C4-2B (cell line): ENCODE measurements at regions not wholly inside any gene's neighbourhood (a gene's known extent, or its start where the extent isn't known, plus 50 kb on each side); places are given as distances from the start of the nearest gene placed in this dataset.
A peak's percentile ranks its signal among the peaks of the same experiment; 100 is the strongest.

ENCODE experiments used
- H3K27ac ChIP-seq: fragments of 450-650 bp; 2 replicates; pipeline ENCODE4 v1.5.1; 2017
- ZFX ChIP-seq: fragments of 450-650 bp; IDR thresholded peaks from 2 replicates; pipeline ENCODE4 v1.6.1; 2017
- TF ChIP-seq, protein P1 (sequence below): fragments of 450-650 bp; conservative IDR thresholded peaks from 2 replicates; pipeline ENCODE4 v1.5.1; 2017; ENCODE audit warnings: mild to moderate bottlenecking

DNA sequence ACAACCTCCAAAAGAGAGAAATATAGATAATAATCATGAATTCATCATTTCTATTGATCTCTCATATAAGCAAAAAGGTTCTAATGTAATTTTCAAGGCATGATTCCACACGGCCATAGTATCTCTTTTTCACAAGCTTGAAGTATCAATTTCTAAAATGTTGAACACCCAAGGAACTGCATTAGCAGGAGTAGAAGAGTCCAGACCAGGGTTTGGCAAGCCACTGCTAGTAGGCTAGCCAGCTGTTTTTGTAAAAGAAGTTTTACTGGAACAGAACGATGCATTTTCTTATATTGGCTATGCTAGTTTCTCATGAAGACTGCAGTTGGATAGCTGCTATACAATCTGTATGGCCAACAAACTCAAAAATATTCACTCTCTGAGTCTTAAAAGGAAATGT, 481.5 kb upstream of the MIR17HG start:
- TF ChIP-seq ZFX, result no peak
- TF ChIP-seq, protein P1, sequence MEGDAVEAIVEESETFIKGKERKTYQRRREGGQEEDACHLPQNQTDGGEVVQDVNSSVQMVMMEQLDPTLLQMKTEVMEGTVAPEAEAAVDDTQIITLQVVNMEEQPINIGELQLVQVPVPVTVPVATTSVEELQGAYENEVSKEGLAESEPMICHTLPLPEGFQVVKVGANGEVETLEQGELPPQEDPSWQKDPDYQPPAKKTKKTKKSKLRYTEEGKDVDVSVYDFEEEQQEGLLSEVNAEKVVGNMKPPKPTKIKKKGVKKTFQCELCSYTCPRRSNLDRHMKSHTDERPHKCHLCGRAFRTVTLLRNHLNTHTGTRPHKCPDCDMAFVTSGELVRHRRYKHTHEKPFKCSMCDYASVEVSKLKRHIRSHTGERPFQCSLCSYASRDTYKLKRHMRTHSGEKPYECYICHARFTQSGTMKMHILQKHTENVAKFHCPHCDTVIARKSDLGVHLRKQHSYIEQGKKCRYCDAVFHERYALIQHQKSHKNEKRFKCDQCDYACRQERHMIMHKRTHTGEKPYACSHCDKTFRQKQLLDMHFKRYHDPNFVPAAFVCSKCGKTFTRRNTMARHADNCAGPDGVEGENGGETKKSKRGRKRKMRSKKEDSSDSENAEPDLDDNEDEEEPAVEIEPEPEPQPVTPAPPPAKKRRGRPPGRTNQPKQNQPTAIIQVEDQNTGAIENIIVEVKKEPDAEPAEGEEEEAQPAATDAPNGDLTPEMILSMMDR, result no peak
- H3K27ac ChIP-seq, result no peak overlapping the region

DNA sequence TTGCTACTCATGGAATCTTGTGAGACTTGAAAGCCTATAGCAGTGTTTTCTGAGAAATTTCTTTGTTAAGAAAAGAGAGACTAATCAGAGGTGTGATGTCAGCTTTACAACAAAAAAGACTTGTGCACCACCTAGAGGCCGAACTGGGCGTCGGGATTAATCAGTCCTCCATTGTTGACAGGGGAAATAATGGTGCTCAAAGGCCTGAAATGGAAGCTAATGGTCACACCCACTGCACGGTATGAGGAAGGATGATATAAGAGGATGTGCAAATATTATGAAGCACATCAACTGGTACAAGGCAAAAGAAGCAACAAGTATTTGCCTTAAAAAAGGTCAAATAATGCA, 480.2 kb upstream of the MIR17HG start:
- TF ChIP-seq, protein P1, result peak; percentile 79
- TF ChIP-seq ZFX, result no peak
- H3K27ac ChIP-seq, result peak overlapping the region; percentile 68

DNA sequence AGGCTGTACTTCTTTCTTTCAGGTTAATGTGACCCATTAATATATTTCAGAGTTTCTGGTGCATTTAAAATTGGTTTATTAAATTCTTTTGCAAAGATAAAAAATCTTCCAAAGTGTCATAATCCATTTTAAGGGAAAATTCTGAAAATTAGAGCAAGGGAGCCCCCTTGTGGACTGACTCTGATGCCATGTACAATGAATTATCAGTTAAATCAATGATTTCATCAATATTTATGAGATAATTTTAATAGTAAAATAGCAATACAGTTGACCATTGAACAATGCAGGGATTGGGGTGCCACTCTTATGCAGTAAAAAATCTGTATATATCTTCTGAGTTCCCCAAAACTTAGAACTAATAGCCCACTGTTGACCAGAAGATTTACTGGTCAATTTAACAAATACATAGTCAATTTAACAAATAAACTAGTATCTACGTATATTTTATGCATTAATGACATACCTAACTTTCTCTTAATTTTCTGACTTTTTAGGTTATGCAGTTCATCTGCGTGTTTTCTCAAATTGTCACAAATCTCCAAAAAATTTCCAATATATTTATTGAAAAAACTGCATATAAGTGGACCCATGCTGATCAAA, 479.1 kb upstream of the MIR17HG start:
- no peak overlapping the region for H3K27ac ChIP-seq
- no peak for TF ChIP-seq ZFX
- TF ChIP-seq, protein P1, result peak; percentile 60

DNA sequence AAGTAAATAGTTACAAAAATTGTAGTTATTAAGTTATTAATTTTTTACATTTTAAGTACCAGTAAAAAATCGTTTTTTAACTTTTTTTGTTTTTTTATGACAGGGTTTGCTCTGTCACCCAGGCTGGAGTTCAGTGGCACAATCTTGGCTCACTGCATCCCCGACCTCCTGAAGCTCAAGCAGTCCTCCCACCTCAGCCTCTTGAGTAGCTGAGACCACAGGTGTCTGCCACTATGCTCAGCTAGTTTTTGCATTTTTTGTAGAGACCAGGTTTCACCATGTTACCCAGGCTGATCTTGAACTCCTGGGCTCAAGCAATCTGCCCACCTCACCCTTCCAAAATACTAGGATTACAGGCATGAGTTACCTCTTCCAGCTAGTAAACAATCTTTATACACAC, 477.9 kb upstream of the MIR17HG start:
- H3K27ac ChIP-seq, result no peak overlapping the region; the same call in 1 of the 2 replicates
- TF ChIP-seq, protein P1, result no peak
- TF ChIP-seq ZFX, result no peak

DNA sequence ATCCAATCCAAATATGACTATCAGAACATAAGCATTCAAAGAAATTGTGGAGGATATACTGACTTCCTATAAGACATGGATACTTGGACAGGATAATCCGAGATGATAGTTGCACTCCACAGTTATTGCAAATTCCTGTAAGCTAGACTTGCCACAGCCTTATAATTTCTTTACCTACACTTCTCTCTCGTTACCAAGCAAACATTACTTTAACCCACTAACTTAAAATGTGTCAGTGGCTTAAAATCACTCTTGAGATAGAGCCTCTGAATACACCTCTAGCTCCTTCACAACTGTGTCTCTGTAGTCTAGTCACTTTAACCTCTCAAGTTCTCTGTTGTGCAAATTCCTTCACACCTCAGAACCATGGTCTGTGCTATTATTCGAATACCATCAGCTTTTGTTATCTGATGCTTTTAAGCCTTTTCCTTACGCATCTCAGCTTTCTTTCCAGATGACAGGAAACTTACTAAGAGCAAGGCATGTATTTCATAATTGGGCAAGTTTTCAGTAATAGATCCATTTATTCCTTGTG, 474.9 kb upstream of the MIR17HG start:
- TF ChIP-seq, protein P1, result no peak
- H3K27ac ChIP-seq, result no peak overlapping the region

DNA sequence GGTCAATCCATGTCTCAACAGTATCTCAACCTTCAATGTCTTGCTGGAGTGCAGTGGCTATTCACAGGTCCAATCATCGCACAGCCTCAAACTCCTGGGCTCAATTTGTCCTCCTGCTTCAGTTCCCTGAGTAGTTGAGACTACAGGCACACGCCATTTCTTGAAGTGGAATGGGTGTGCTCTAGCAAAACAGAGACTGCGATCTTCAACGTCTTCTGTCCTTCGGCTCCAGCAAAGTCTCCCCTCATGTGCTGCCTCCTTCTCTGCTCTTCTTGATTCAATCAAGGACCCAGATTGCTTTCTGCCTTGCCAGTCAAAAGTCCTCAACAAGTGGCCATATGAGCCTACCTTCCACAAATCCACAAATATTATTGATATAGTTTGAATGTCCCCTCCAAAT, 466.7 kb upstream of the MIR17HG start:
- no peak for TF ChIP-seq ZFX
- TF ChIP-seq, protein P1, result no peak
- H3K27ac ChIP-seq, result no peak overlapping the region

DNA sequence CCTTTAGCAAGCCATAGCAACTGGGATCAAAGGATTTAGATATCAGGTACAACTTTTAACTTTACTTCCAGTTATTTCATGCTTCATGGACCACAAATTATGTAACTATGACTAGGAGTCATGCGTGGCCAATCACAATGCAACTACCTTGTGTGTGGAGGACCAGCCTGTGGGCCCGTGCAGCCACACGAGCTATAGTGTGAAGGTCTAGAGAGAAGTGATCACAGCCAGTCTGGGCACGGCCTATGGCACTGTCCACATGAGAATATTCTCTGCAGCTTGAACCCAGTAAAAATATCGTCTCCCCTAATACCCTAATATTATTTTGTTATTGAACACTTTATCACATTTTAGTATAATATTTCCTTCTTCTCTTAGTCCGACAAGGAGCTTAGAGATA, 464.9 kb upstream of the MIR17HG start:
- H3K27ac ChIP-seq, result no peak overlapping the region
- TF ChIP-seq ZFX, result no peak
- TF ChIP-seq, protein P1, result no peak
